Thyroid gland (tissue), 4 donors: ENCODE measurements at regions not wholly inside any gene's neighbourhood (a gene's known extent, or its start where the extent isn't known, plus 50 kb on each side); places are given as distances from the start of the nearest gene placed in this dataset.
"Not testable (repeated sequence)": the region's sequence is repeated elsewhere in the genome, so short reads cannot be mapped to it uniquely, and the experiment has no call there.

ENCODE experiments used
- DNase-seq, 2 donors: peaks; one replicate each; pipeline ENCODE4 v3.0.0-alpha.2; 2019
- H3K27ac ChIP-seq, 3 donors: fragments of 200-600 bp; sonication (generic); 1 replicate in 2 of 3; 2 replicates in 1 of 3; pipeline ENCODE4 v1.5.1; 2016 to 2019; ENCODE audit warnings: mild to moderate bottlenecking in 1 of 3, moderate library complexity in 1 of 3
- H3K27me3 ChIP-seq: fragments of 200-600 bp; sonication (generic); one replicate; pipeline ENCODE4 v1.5.1; 2019
- H3K36me3 ChIP-seq, 2 donors: fragments of 200-600 bp; sonication (generic); one replicate each; pipeline ENCODE4 v1.5.1; 2016 to 2019
- H3K4me1 ChIP-seq, 2 donors: fragments of 200-600 bp; sonication (generic); one replicate each; pipeline ENCODE4 v1.5.1; 2017 to 2019
- H3K4me3 ChIP-seq, 3 donors: fragments of 200-600 bp; sonication (generic); replicated peaks in 1 of 3; 1 replicate in 2 of 3; 2 replicates in 1 of 3; pipeline ENCODE4 v1.5.1; 2016; ENCODE audit warnings: mild to moderate bottlenecking in 1 of 3
- H3K9me3 ChIP-seq: fragments of 200-600 bp; sonication (generic); one replicate; pipeline ENCODE4 v1.5.1; 2017
- POLR2A ChIP-seq, 2 donors: fragments of 450-650 bp; IDR thresholded peaks; one replicate each; pipeline ENCODE4 v1.6.1; 2017; ENCODE audit warnings: antibody characterized with exemption in 2 of 2, mild to moderate bottlenecking in 2 of 2, moderate library complexity in 1 of 2
- WGBS, 2 donors: methylation state at CpG; one replicate each; pipeline ENCODE4 v1.1.5; 2017; 5-methylcytosine and 5-hydroxymethylcytosine counted together
- intact Hi-C: fragments of 100-400 bp; cut with DNase I; formaldehyde crosslinking; loops from one replicate; pipeline ENCODE4 v1.15.1; 2023
- TF ChIP-seq, protein P1 (sequence below), 6 experiments: fragments of 200-600 bp in 3 of 6; fragments of 450-650 bp in 3 of 6; sonication (generic) in 3 of 6; IDR thresholded peaks; one replicate each; pipeline ENCODE4 v1.5.1; 2016 to 2019; ENCODE audit warnings: antibody characterized with exemption in 6 of 6, mild to moderate bottlenecking in 2 of 6, inconsistent platforms in 1 of 6, moderate library complexity in 1 of 6

DNA sequence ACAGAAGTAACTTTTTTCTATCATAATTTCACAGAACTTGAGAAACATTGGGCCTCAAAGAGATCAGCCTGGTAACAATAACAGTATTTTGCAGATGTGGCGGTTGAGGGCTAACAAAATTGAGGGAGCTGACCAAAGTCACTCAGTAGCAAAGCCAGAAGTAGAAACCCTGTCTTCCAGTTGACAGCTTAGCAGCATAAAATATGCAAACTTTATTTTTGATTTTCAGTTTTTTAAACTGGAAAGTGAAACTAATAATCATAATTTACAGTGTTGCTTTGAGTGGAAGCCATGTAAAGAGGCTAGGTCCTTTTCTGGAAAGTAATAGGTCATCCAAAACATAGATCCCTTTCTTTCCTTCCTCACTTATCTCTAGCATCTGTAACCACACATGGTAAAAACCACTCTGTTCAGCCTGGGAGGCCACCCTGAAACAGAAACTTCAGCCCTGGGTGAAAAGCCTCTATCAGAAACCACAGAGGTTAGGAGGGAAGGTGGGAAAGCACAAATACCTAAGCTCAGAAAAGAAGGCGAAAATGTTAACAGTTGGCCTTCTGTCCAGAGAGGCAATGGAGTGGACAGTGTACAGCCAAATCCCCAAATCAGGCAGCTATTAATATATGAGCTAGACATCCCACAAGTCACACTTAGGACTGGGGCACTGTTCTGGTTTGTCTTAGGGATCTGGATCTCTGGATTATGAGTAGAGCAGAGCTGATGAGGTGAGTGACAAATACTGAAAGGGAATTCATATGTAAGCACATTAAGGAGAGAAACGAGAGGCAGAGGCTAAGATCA, 61.1 kb upstream of the ARSJ start:
- Histone ChIP-seq H3K36me3 (no peaks in the 10 kb centered on the region), H3K27ac (no peak overlapping the region), H3K9me3 (no peaks in the 10 kb centered on the region), H3K27me3 (no peaks in the 10 kb centered on the region), H3K4me3 (no peak overlapping the region), H3K4me1 (no peaks in the 10 kb centered on the region)
- TF ChIP-seq, protein P1, sequence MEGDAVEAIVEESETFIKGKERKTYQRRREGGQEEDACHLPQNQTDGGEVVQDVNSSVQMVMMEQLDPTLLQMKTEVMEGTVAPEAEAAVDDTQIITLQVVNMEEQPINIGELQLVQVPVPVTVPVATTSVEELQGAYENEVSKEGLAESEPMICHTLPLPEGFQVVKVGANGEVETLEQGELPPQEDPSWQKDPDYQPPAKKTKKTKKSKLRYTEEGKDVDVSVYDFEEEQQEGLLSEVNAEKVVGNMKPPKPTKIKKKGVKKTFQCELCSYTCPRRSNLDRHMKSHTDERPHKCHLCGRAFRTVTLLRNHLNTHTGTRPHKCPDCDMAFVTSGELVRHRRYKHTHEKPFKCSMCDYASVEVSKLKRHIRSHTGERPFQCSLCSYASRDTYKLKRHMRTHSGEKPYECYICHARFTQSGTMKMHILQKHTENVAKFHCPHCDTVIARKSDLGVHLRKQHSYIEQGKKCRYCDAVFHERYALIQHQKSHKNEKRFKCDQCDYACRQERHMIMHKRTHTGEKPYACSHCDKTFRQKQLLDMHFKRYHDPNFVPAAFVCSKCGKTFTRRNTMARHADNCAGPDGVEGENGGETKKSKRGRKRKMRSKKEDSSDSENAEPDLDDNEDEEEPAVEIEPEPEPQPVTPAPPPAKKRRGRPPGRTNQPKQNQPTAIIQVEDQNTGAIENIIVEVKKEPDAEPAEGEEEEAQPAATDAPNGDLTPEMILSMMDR (IDR thresholded peaks at IDR 0.05) = no peak
- no peak for TF ChIP-seq POLR2A (IDR thresholded peaks at IDR 0.05)
- intact Hi-C loops = no loop called here
- DNase-seq = no peak
- WGBS, 2 donors = 61 to 78% methylated on average over 3 of the region's 3 CpGs

DNA sequence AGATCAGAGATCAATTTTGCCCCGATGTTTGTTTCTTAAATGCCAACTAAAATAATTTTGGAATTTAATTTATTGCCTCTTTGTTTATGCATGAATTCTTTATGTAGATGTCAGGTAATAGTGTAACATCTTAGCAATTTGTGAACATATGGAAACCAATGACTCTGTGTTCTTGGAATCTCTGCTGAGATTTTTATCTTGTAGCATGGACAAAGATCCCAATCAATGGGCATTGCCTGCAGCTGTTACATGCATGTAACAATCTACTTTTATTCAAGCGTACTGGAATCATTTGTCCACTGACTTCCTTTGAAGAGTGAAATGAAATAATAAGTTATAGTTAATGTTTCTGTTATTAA, 61.6 kb upstream of the ARSJ start:
- WGBS, 2 donors = 91 to 93% methylated on average over 2 of the region's 2 CpGs
- no peak overlapping the region for H3K27ac ChIP-seq
- H3K4me3 ChIP-seq = no peak overlapping the region
- H3K36me3 ChIP-seq = no peaks in the 10 kb centered on the region
- DNase-seq = no peak
- H3K27me3 ChIP-seq = no peaks in the 10 kb centered on the region
- H3K9me3 ChIP-seq = no peaks in the 10 kb centered on the region
- TF ChIP-seq, protein P1 (IDR thresholded peaks at IDR 0.05) = no peak
- H3K4me1 ChIP-seq = no peaks in the 10 kb centered on the region
- intact Hi-C loops = no loop called here

DNA sequence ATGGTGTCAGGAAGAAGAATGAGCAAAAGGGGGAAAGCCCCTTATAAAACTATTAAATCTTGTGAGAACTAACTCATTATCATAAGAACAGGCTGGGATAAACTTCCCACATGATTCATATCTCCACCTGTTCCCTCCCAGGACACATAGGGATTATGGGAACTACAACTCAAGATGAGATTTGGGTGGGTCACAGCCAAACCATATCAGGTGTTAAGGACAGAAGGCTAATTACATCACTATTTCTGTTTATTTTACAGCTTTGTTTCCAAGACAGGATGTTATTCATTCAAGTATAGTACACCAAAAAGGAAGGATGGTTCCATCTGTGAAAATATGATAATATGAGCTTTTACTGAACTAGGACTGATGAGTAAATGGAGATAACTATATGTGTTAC, 63.7 kb upstream of the ARSJ start:
- Histone ChIP-seq H3K36me3 (no peaks in the 10 kb centered on the region), H3K27ac (no peak overlapping the region), H3K27me3 (no peaks in the 10 kb centered on the region), H3K4me1 (no peaks in the 10 kb centered on the region), H3K9me3 (no peaks in the 10 kb centered on the region), H3K4me3 (no peak overlapping the region)
- no peak for TF ChIP-seq POLR2A (IDR thresholded peaks at IDR 0.05)
- TF ChIP-seq, protein P1 (IDR thresholded peaks at IDR 0.05) = no peak
- intact Hi-C loops = no loop called here
- DNase-seq = no peak

DNA sequence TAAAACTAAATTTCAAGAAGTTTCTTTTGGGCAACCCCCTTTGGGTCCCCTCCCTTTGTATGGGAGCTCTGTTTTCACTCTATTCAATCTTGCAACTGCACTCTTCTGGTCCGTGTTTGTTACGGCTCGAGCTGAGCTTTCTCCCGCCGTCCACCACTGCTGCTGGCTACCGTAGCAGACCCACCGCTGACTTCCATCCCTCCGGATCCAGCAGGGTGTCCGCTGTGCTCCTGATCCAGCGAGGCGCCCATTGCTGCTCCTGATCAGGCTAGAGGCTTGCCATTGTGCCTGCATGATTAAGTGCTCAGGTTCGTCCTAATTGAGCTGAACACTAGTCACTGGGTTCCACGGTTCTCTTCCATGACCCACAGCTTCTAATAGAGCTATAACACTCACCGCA, 64.9 kb upstream of the ARSJ start:
- H3K27me3 ChIP-seq, H3K9me3 ChIP-seq, intact Hi-C loops, DNase-seq, H3K36me3 ChIP-seq, H3K27ac ChIP-seq, H3K4me1 ChIP-seq, H3K4me3 ChIP-seq: not testable (repeated sequence)
- WGBS, 2 donors = 92 to 96% methylated on average over 13 to 14 of the region's 14 CpGs

DNA sequence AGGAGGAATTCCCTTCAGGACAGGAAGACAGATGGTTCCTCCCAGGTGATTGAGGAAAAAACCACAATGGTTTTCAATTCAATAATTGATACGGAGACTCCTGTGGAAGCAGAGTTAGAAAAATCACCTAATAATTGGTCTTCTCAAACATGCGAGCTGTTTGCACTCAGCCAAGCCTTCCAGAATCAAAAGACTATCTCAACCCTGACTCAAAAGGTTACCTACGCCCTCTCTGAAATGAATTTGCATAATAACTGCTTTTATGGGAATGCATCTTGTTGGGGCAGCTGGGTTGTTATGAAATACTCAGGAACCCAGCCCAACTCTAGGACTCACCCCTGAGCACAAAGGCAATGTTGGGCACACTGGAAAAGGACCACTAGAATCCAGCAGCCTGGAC, 66.9 kb upstream of the ARSJ start:
- Histone ChIP-seq H3K4me3 (no peak overlapping the region), H3K9me3 (no peaks in the 10 kb centered on the region), H3K4me1 (no peaks in the 10 kb centered on the region), H3K27me3 (no peaks in the 10 kb centered on the region), H3K27ac (no peak overlapping the region), H3K36me3 (no peaks in the 10 kb centered on the region)
- DNase-seq = no peak
- TF ChIP-seq POLR2A (IDR thresholded peaks at IDR 0.05) = no peak
- TF ChIP-seq, protein P1 (IDR thresholded peaks at IDR 0.05) = no peak
- intact Hi-C loops = no loop called here
- 85 to 89% methylated on average over 3 of the region's 3 CpGs for WGBS, 2 donors

DNA sequence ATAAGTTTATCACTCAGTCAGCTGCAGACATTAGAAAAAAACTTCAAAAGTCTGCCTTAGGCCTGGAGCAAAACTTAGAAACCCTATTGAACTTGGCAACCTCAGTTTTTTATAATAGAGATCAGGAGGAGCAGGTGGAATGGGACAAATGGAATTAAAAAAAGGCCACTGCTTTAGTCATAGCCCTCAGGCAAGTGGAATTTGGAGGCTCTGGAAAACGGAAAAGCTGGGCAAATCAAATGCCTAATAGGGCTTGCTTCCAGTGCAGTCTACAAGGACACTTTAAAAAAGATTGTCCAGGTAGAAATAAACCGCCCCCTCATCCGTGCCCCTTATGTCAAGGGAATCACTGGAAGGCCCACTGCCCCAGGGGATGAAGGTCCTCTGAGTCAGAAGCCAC, 68.7 kb upstream of the ARSJ start:
- H3K36me3 ChIP-seq, H3K4me3 ChIP-seq, H3K27me3 ChIP-seq, DNase-seq, H3K9me3 ChIP-seq, H3K27ac ChIP-seq, H3K4me1 ChIP-seq, intact Hi-C loops: not testable (repeated sequence)
- 90 to 94% methylated on average over 3 of the region's 3 CpGs for WGBS, 2 donors
